Activated CD8-positive, alpha-beta memory T cell treated with anti-CD3 and anti-CD28 coated beads, Interleukin-2, amount 50 U/mL, for 1 hour (primary cell): ENCODE measurements at regions not wholly inside any gene's neighbourhood (a gene's known extent, or its start where the extent isn't known, plus 50 kb on each side); places are given as distances from the start of the nearest gene placed in this dataset.

ENCODE experiments used
- DNase-seq: peaks from one replicate; pipeline ENCODE4 v3.0.0-alpha.2; 2020; ENCODE audit errors: extremely low read depth

GRCh38 chr9:27749838-27750237 is 176.6 kb upstream of the C9orf72 start:
- DNase-seq, result no peak

DNA sequence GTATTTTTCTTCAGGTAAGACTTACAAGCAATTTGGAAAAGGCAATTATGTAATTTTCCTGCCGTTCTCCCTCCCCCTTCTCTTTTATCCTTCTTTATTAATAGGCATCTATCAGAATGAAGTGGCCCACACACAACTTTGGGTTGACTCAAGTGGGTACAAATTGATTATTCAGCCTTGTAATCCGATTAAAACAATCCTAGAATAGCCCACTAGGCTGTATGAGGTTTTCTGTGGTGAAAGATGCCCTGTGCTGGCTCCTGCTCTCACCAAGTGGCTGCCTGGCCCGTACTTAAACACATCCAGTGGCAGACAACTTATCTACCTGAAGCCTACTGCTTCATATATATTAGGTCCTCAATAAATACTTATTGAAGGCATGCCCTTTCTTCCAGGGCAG is 177.3 kb upstream of the C9orf72 start:
- DNase-seq, result no peak

- no peak for DNase-seq
Observed at GRCh38 chr9:27752069-27752468, 178.8 kb upstream of the C9orf72 start.

DNA sequence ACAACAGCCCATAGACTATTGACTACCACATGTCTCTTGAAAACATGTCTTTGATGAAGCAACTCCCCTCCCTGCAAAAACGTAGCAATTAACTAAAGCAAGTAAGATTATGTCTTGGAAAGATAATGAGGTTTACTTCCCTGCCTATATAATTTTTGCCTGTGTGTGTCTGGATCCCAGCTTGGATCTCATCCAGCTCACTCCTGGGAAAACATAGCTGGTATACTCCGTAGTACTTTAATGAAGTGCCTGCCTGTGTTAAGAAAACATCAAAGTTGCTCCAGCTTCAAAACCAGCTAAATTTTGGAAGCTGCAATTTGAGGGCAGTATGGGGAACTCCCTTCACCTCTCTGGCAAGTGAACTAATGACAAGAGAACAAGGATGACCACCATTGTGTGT is 182.6 kb upstream of the C9orf72 start:
- no peak for DNase-seq

- no peak for DNase-seq
Observed at GRCh38 chr9:27756418-27756817, 183.1 kb upstream of the C9orf72 start.

DNA sequence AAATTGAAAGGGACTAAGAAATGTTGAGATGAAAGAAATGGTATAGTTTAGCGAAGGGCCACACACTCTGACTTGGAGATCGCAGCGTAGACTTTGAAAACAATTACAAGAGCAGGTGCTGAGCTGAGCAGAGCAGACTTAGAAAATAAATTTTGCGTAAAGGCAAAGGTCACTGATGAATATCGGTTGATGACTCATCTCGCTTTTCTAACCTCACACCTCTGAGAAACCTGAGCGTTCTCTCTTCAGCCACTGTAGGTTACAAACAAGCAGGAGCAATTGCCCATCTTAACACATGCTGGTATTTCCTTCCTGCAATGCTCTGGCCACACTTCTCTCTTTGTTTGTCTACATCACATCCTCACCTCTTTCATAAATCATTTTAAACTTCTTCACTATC is 190.6 kb upstream of the C9orf72 start:
- no peak for DNase-seq

DNA sequence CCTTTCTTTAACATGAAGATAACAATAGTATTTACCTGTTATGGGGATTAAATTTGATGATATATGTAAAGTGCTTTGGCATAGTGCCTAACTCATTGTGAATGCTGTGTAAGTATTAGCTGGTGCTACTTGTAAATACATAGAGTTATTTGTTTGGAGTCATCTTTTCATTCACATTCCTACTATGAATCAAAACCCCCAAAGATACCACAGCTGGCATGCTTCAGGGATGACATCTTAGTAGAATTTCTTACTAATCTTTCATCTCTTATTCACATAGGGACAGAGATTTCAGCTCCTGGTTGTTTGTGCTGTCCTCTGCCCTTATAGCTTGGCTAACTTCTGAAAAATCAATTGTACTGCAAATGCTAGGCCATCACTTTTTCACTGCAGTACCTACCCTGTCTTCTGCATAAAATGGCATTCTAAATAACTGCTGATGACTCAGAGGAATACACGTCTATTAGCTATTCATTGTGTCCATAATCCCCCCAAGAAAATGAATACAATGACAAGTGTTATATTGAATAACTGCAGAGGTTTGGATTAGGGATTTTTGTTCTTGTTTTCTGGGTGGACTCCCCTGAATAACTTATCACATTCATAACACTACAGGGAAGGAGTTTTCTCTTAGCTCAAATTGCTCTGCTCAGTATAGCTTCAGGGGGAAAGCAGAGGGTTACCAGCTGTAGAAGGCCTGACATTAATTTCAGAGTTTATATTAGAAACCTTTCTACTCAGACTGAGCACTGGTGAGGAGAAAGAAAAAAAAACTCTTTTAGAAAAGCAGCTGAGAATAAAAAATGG is 192.2 kb upstream of the C9orf72 start:
- no peak for DNase-seq

DNA sequence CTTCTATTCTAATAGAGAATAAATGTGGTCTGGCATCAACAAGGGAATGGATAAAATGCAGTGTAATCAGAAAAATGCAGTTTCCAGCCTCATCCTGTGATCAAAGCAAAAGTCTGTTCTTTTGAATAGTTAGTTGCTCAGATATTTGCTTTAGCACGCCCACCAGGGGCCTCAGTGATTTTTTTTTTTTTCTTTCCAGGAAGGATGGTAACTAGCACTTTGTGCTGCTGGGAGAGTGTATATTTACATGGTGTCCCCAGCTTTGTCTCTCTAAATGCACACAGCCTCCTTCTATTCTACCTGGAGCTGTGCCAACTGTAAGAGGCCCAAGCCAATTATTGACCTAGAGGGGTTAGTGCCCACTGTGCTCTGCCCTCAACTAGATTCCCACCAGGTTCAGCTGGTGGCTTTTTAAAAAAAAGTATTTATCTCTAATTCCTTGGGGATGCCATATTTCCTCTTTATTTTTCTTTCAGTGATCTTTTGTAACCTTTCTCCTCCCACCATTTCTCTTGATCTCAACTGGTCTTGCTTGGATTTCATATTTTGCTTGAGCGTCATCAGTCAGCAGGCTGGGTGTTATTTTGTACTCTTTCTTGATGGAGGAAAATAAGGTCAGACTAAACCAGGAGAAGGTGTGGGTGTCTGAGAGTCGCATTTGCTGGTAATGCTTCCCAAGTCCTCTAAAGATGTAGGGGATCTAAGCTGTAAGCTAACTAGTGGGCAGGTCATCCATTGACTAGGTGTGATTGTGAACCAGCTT is 193.0 kb upstream of the C9orf72 start:
- DNase-seq, result no peak

- DNase-seq, result no peak
Observed at GRCh38 chr9:27768781-27769180, 195.5 kb upstream of the C9orf72 start.

- DNase-seq, result no peak
Observed at GRCh38 chr9:27770541-27770940, 197.3 kb upstream of the C9orf72 start.

DNA sequence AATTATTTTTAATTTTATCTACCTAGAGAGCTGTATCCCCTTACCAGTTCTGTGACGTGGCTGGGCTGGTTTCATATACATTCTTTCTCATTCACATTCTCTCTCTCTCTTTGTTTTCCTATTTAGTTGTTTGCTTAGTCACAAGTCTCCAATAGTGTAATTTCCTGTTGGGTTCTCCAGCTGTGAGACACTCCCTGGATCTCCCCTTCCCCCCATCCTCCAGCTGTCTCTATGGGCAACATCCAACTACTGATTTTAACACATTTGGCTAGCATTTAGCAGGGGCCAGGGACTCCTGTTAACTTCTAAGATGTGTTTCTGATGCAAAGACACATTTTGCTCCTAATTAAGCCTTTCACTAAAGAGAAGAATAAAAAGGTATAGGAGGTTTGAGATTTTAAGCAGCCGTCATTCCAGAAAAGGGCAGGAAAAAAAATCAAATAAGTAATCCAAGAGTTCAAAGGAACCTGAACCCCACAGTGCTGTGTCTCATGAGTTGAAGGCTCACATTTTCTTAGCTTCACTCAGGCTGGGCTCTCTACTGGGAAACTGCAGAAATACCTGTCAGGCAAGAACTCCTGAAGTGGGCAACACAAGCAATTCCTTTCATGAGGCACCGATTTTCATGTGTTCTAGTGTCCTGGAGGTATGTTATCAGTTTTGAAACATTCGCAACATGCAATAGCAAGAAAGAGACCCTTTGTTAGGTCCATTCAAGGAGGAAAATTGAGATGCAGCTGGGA is 198.7 kb upstream of the C9orf72 start:
- DNase-seq, result no peak

GRCh38 chr9:27784847-27785713 is 211.8 kb upstream of the C9orf72 start:
- DNase-seq, result no peak

DNA sequence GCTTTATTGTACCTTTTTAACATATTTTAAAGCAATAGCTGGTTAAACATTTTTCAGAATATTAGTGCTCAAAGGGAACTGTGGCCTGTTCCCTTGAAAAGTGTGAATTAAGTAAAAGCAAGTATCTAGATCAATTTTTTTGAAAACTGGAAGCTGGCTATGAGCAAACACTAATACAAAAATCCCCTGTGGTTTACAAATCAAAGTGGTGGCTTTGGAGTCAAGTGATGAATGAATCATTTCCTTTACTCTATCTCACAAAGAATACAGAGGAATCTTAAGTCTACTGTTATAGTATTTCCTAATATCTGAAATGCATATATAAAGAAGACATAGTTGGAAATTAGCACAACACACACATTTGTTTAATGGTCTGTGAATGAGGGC is 212.4 kb upstream of the C9orf72 start:
- no peak for DNase-seq

- DNase-seq, result no peak
Observed at GRCh38 chr9:27787891-27788290, 214.6 kb upstream of the C9orf72 start.

DNA sequence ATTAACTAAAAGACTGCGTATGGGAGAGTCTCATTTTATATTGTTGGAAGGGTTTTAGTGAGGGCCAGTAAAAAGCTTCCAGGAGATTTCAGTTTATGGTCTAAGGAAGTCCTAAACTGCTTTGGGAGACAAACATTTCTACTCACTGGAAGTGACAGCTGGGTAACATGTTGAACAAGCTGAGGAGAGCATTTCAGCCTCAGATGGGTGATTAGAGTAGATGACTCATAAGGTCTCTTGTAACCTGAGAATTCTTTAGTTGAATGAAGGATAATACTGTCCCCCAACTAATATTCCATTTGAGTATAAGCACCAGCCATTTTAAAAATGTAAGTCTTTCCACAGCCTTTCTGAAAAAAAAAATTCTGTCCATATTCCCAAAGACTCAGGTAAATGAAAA is 218.0 kb upstream of the C9orf72 start:
- no peak for DNase-seq

DNA sequence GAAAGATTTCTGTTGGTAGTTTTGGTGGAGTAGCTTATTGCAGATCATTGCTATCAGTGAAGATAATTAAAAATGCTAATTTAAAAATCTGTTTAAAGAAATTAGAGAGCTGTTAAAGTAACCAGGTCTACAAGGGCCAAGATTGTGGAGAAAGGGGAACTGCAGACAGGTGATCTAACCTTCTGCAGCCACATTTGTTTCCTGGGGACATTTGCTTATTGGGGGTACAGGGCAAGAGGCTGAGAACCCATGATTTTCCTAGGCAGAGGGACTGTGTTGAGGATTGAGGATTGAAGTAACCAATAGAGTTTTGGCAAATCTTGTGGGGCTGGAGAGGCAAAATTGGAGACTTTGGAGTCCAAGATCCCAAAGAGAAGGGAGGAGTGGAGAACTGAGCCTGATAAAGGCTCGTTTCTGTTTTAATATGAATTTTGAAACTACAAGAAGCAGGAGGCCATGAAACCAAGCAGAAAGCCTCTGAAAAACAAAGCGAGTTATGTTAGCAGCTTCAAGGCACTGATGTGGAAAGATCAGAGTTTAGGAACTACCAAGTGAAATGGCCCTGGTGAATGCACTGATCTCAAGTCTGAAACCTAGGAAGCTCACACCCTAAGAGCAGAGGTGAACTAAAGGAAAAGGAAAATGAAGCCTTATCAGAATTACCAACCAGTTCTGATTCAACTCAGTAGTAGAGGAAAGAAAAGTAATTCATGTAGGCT is 219.8 kb upstream of the C9orf72 start:
- DNase-seq, result no peak

GRCh38 chr9:27799326-27799725 is 226.0 kb upstream of the C9orf72 start:
- DNase-seq, result no peak

- no peak for DNase-seq
Observed at GRCh38 chr9:27800159-27800558, 226.9 kb upstream of the C9orf72 start.

DNA sequence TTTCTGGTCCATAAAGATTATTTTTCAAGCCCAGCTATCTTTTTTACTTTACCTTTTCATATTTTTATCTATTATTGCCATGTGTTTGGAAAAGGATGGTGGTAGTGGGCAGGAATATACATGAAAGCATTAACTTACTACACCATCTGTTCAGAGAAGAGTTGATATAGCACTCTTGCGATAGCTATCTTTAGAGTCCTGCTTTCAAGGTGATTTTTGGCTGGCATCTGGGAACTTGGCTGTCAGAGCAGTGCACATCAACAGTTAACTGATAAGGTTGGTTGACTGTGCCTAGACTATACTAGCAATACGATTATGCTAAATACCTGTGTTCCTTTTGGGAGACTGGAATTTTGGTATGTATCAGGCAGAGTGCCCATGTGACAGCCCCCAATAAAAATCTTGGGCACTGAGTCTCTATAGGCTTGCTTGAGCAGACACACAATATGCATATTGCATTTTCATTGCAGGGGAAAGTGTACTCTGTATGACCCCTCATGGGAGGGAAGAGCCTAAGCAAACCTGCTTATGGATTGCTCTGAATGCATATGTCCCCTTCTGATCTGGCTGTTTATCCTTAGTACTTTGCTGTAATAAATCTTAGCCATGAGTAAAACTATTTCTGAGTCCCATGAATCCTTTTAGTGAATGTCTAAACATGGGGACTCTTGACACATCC is 227.6 kb upstream of the C9orf72 start:
- no peak for DNase-seq

DNA sequence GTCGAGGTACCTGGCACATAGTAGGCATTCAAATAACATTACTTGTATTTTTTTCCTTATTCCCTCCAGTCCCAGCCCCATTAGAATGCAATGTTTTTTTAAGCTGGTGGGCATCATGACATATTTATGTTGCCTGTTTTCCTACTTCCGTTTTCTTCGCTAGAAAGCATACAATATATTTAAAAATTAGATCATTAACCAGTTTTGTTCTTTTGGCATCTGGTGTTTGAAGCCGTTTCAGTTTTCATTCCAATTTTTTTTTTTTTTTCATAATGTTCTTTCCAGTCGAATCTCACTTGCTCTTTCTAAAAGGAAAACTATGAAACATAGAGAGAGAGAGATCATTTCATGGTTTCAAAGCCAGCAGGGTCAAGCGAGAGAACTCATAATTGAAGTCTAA is 228.3 kb upstream of the C9orf72 start:
- DNase-seq, result no peak
